NCI-H2107 treated with DMSO at 0.1 percent for 48 hours (cell line): ENCODE measurements at regions not wholly inside any gene's neighbourhood (a gene's known extent, or its start where the extent isn't known, plus 50 kb on each side); places are given as distances from the start of the nearest gene placed in this dataset.

Experiments used
- DNase-seq: peaks from one replicate; lab custom pipeline; 2025; ENCODE audit not compliant: unreplicated experiment; lab: John Stamatoyannopoulos, UW

GRCh38 chr20:61052776-61053442 lies 199.2 kb upstream of the CDH4 start:
- no peak for DNase-seq

GRCh38 chr20:61053487-61053886 lies 198.6 kb upstream of the CDH4 start:
- no peak for DNase-seq

GRCh38 chr20:61053889-61054288 lies 198.2 kb upstream of the CDH4 start:
- DNase-seq = no peak

GRCh38 chr20:61054411-61054810 lies 197.7 kb upstream of the CDH4 start:
- no peak for DNase-seq

- DNase-seq = no peak
Measured at GRCh38 chr20:61055180-61056010, 196.7 kb upstream of the CDH4 start.

- no peak for DNase-seq
Measured at GRCh38 chr20:61056116-61056515, 195.9 kb upstream of the CDH4 start.

- no peak for DNase-seq
Measured at GRCh38 chr20:61056627-61057442, 195.2 kb upstream of the CDH4 start.

GRCh38 chr20:61057443-61058121 lies 194.5 kb upstream of the CDH4 start:
- DNase-seq = no peak

GRCh38 chr20:61061981-61062380 lies 190.1 kb upstream of the CDH4 start:
- no peak for DNase-seq

- no peak for DNase-seq
Measured at GRCh38 chr20:61065853-61066252, 186.2 kb upstream of the CDH4 start.

GRCh38 chr20:61066526-61066925 lies 185.5 kb upstream of the CDH4 start:
- DNase-seq = no peak

- DNase-seq = no peak
Measured at GRCh38 chr20:61067221-61067620, 184.8 kb upstream of the CDH4 start.

GRCh38 chr20:61072398-61072797 lies 179.7 kb upstream of the CDH4 start:
- DNase-seq = no peak

- DNase-seq = no peak
Measured at GRCh38 chr20:61073376-61073775, 178.7 kb upstream of the CDH4 start.

- no peak for DNase-seq
Measured at GRCh38 chr20:61082720-61083119, 169.3 kb upstream of the CDH4 start.

- no peak for DNase-seq
Measured at GRCh38 chr20:61083431-61083830, 168.6 kb upstream of the CDH4 start.

- no peak for DNase-seq
Measured at GRCh38 chr20:61086031-61086430, 166.0 kb upstream of the CDH4 start.

- DNase-seq = no peak
Measured at GRCh38 chr20:61090541-61090940, 161.5 kb upstream of the CDH4 start.

GRCh38 chr20:61092251-61092650 lies 159.8 kb upstream of the CDH4 start:
- DNase-seq = no peak

- no peak for DNase-seq
Measured at GRCh38 chr20:61094581-61094980, 157.5 kb upstream of the CDH4 start.

- DNase-seq = no peak
Measured at GRCh38 chr20:61096463-61096862, 155.6 kb upstream of the CDH4 start.
